Naive B cell (primary cell): ENCODE measurements at regions not wholly inside any gene's neighbourhood (a gene's known extent, or its start where the extent isn't known, plus 50 kb on each side); places are given as distances from the start of the nearest gene placed in this dataset.
A peak's percentile ranks its signal among the peaks of the same experiment; 100 is the strongest.

ENCODE experiments used
- ATAC-seq, 2 donors: fragments of 150-1000 bp; cut with Tn5 transposase; 2 replicates each; pipeline ENCODE4 v1.10.0; 2021; ENCODE audit warnings: low read depth in 2 of 2, mild to moderate bottlenecking in 2 of 2, moderate library complexity in 2 of 2
- DNase-seq: peaks from one replicate; pipeline ENCODE4 v3.0.0; 2022
- H3K27ac Mint-ChIP-seq, 6 donors: one replicate each; pipeline ENCODE4 v1.8.0; 2020 to 2022; ENCODE audit warnings: mild to moderate bottlenecking in 6 of 6, mixed read lengths in 6 of 6, moderate library complexity in 5 of 6, inconsistent platforms in 2 of 6
- H3K27me3 Mint-ChIP-seq, 3 donors: one replicate each; pipeline ENCODE4 v1.8.0; 2021 to 2022; ENCODE audit warnings: mixed read lengths in 3 of 3, mild to moderate bottlenecking in 1 of 3
- H3K36me3 Mint-ChIP-seq, 2 donors: one replicate each; pipeline ENCODE4 v1.8.0; 2020 to 2022; ENCODE audit warnings: mixed read lengths in 2 of 2, inconsistent platforms in 1 of 2, mild to moderate bottlenecking in 1 of 2
- H3K4me1 Mint-ChIP-seq, 3 donors: one replicate each; pipeline ENCODE4 v1.8.0; 2020 to 2022; ENCODE audit warnings: mixed read lengths in 3 of 3, inconsistent platforms in 1 of 3, mild to moderate bottlenecking in 1 of 3, moderate library complexity in 1 of 3
- H3K4me3 Mint-ChIP-seq, 8 donors: one replicate each; pipeline ENCODE4 v1.8.0; 2020 to 2022; ENCODE audit warnings: mild to moderate bottlenecking in 8 of 8, mixed read lengths in 8 of 8, moderate library complexity in 8 of 8, inconsistent platforms in 2 of 8
- H3K9me3 Mint-ChIP-seq, 7 donors: one replicate each; pipeline ENCODE4 v1.8.0; 2020 to 2022; ENCODE audit warnings: mixed read lengths in 7 of 7, mild to moderate bottlenecking in 5 of 7, inconsistent platforms in 2 of 7, moderate library complexity in 1 of 7

DNA sequence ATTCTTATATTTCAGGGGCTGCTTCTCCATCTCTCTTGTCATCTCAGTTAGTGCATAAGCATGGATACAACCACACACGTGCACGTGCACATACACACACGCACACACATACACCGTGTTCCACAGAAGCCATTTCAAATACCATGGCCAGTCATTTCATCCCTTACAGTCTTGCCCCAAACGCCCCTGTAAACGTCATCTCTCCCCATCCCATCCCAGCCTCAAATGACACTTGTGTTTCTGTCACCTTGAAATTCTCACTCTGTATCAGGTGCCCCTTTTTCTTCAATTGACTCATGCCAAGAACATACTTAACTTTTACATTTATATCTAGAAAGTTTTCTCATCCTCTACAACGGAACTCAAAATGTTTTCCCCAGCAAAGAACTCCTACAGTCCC, 220.5 kb downstream of the IRS2 start:
- no peak for ATAC-seq
- peaks cover 2 to 10% (median 3%) of the 10 kb centered on the region in 3 donors for H3K4me1 Mint-ChIP-seq
- no peak overlapping the region for H3K27ac Mint-ChIP-seq
- H3K36me3 Mint-ChIP-seq = no peaks in the 10 kb centered on the region
- H3K9me3 Mint-ChIP-seq = peaks cover 0 to 5% (median 2%) of the 10 kb centered on the region in 7 donors
- H3K4me3 Mint-ChIP-seq = no peak overlapping the region
- DNase-seq = no peak
- peaks cover 0 to 4% (median 0%) of the 10 kb centered on the region in 3 donors for H3K27me3 Mint-ChIP-seq

DNA sequence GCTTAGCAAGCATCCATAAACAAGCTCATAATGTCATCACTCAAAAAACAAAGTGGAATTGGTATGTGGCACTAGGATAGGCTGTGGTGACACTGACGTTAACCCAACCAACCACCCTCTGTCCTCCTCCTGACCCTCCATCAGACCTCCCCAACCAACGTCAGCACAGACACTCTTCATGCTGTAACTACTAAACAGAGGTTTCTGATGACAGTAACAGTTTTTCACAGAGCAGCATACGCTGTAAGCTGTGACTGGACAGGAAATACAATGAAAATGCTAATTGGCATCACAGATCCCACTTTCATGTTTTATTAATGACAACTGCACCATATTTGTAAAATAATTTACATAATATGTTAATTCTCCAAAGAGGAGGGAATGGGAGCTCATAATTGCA, 238.0 kb downstream of the IRS2 start:
- H3K27me3 Mint-ChIP-seq = peaks cover 0 to 12% (median 11%) of the 10 kb centered on the region in 3 donors
- H3K4me3 Mint-ChIP-seq = no peak overlapping the region
- DNase-seq (no peak), ATAC-seq (no peak)
- peaks cover 0 to 7% (median 0%) of the 10 kb centered on the region in 7 donors for H3K9me3 Mint-ChIP-seq
- no peaks in the 10 kb centered on the region for H3K36me3 Mint-ChIP-seq
- H3K27ac Mint-ChIP-seq = peak overlapping the region in 1 of 6 donors; percentile 22
- H3K4me1 Mint-ChIP-seq = no peaks in the 10 kb centered on the region

DNA sequence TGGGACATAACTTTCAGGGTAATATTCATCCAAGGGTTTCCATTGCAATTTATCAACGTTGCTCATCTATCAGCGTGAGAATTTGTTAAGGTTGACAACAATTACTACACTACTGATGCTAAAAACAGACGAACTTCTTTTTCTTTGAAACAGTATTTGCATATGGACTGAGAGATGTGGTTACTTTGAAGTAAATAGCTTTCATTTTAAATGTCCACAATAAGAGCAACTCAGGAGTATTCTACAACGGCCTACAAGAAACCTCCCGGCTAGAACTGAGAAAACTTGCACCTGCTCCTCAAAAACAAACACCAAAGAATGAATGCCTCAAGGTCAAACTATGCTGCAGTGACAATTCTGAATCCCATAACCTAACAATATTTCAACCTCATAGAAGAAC, 238.4 kb downstream of the IRS2 start:
- DNase-seq = no peak
- no peaks in the 10 kb centered on the region for H3K4me1 Mint-ChIP-seq
- no peak overlapping the region for H3K4me3 Mint-ChIP-seq
- peak overlapping the region in 1 of 6 donors; percentile 9 for H3K27ac Mint-ChIP-seq
- no peaks in the 10 kb centered on the region for H3K36me3 Mint-ChIP-seq
- no peak for ATAC-seq
- peaks cover 0 to 7% (median 0%) of the 10 kb centered on the region in 7 donors for H3K9me3 Mint-ChIP-seq
- H3K27me3 Mint-ChIP-seq = peaks cover 3 to 11% (median 7%) of the 10 kb centered on the region in 3 donors

DNA sequence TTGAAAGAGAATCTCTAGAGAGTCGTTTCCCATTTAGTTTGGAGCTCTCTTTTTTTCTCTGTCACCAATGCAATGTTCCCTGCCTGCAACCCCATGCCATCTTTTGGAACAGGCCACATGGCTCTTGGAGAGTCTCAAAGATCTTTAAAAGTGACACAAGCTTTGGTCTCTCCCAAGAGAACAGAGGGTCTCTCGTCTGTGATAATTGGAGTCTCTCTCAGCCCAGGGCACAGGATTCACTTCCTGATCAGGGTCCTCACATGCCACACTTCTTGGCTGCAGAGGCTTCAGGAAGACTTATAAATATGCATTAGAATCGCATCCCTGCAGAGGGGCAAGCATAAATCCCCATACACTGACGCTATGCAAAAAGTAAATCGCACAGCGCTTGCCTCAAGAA, 240.5 kb downstream of the IRS2 start:
- DNase-seq (no peak), ATAC-seq (no peak)
- Mint-ChIP-seq H3K27me3 (peaks cover 6 to 13% (median 11%) of the 10 kb centered on the region in 3 donors), H3K27ac (no peak overlapping the region), H3K4me1 (no peaks in the 10 kb centered on the region), H3K36me3 (no peaks in the 10 kb centered on the region), H3K9me3 (peaks cover 0 to 7% (median 0%) of the 10 kb centered on the region in 7 donors), H3K4me3 (no peak overlapping the region)

DNA sequence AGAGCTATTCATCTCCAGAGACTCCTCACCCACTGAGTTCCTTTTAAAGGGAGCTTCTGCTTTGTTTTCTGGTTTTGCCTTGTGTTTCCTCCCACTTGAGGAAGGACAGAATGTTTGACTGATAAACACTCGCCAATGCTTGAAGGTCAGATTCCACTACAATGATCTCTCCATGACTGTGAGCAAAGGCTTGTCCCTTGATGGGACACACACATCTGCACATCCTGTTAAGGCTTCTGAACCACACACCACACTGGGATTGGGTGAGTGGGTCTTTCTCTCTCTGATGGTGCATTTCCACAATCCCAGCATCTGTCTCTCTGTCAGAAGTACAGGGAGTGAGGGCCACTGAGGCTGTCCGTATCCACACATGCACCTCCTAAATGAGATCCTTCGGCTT, 245.3 kb downstream of the IRS2 start:
- Mint-ChIP-seq H3K9me3 (peaks cover 0 to 11% (median 0%) of the 10 kb centered on the region in 7 donors), H3K27ac (no peak overlapping the region), H3K4me3 (no peak overlapping the region), H3K36me3 (no peaks in the 10 kb centered on the region), H3K27me3 (peaks cover 12 to 19% (median 13%) of the 10 kb centered on the region in 3 donors), H3K4me1 (no peaks in the 10 kb centered on the region)
- ATAC-seq (no peak), DNase-seq (no peak)

DNA sequence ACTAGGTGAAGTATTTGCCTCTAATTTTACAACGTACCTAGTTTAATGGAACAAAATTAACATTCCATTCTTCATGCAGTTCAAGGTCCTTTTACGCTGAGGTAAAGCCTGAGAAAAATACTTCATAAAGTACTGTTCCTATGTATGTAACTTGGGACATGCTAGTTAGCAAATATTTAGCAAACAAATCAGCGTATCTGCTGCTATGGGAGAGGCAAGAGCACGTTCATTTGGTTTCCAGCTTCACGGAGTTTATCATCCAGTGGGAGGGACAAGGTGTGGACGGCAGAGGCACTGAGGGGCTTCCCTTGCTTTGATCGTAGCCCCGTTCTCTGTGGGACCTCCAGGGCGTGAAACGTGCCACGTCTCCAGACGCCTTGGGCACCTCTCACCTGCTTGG, 248.8 kb downstream of the IRS2 start:
- ATAC-seq = no peak
- H3K4me3 Mint-ChIP-seq = no peak overlapping the region
- no peaks in the 10 kb centered on the region for H3K4me1 Mint-ChIP-seq
- peaks cover 12 to 25% (median 19%) of the 10 kb centered on the region in 3 donors for H3K27me3 Mint-ChIP-seq
- peaks cover 0 to 7% of the 10 kb centered on the region in 2 donors for H3K36me3 Mint-ChIP-seq
- peaks cover 0 to 18% (median 3%) of the 10 kb centered on the region in 7 donors for H3K9me3 Mint-ChIP-seq
- no peak for DNase-seq
- no peak overlapping the region for H3K27ac Mint-ChIP-seq

DNA sequence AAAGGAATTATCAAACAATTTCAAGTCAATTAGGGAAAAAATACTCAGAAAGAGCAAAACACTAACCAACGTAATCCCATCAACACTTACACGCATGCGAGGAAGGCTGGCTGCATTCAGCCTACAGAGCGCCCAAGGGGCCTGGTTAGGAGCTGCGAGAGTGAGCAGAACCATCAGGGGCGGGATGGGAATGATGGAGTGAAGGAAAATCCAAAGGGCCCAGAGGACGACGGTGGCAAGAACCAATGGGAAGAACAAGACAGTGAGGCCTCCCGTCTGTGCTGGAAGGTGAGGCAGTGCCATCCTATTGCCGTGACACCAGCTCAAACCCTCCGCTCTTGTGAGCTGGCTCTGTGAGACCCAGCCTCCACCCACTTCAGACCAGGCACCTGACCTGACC, 253.0 kb downstream of the IRS2 start:
- Mint-ChIP-seq H3K36me3 (peaks cover 0 to 7% of the 10 kb centered on the region in 2 donors), H3K4me1 (no peaks in the 10 kb centered on the region), H3K27me3 (peaks cover 5 to 26% (median 10%) of the 10 kb centered on the region in 3 donors), H3K27ac (peak overlapping the region in 1 of 6 donors; percentile 42), H3K4me3 (no peak overlapping the region), H3K9me3 (peaks cover 0 to 18% (median 4%) of the 10 kb centered on the region in 7 donors)
- ATAC-seq (no peak), DNase-seq (no peak)

DNA sequence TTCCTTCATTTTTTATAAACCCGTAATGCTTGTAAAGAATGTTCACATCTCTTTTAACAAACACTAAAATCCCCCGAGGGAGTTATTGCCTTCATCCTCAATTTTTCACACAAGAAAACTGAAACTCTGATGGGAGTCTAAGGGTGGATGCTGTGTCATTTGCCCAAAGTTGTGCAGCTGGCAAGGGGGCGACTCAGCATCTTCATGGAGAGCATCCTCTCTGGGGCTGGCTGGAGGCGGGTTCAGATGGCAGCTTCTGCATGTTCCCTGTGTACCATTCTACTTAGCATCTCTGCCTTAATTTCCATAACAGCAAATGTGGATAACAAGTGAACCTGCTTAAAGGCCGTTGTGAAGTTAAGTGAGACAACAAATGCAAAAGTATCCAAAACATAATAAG, 256.4 kb downstream of the IRS2 start:
- no peak overlapping the region for H3K27ac Mint-ChIP-seq
- H3K27me3 Mint-ChIP-seq = peaks cover 1 to 27% (median 4%) of the 10 kb centered on the region in 3 donors
- ATAC-seq (no peak), DNase-seq (no peak)
- peaks cover 0 to 8% (median 3%) of the 10 kb centered on the region in 7 donors for H3K9me3 Mint-ChIP-seq
- H3K36me3 Mint-ChIP-seq = no peaks in the 10 kb centered on the region
- H3K4me3 Mint-ChIP-seq = no peak overlapping the region
- H3K4me1 Mint-ChIP-seq = no peaks in the 10 kb centered on the region

DNA sequence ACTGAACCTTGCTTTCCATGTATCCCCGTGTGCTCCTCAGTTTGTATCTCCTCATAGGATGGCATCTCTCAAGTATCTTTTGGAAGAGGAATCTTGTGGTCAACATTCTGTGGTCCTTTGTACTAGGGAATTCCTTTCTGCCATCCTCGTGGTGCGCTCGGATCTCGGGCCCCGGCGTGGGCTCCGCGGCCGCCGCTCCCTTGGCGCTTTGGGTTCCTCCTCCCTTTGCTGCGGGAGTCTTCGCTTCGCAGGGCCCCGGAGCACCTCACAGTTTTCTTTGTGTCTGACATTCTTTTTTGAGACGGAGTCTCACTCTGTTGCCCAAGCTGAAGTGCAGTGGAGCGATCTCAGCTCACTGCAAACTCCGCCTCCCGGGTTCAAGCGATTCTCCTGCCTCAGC, 264.7 kb downstream of the IRS2 start:
- ATAC-seq = no peak

DNA sequence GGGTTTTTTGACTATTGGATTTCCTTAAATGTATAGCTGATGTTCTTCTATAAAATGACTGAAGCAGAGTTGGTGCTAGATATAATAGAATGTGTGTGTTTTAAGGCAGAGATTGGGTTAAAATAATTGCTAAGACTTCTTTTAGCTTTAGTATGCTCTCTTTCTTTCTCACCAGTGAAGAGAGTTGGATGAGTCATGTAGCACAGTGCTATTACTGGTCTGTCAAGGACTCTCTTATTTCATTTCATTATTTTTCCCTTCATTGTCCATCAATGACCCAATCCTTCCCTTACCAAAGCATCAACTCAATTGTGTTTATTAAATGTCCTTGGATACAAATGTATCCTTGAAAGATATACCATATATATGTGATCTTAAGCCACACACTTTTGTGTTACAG, 268.9 kb downstream of the IRS2 start:
- peaks cover 0 to 4% (median 0%) of the 10 kb centered on the region in 7 donors for H3K9me3 Mint-ChIP-seq
- no peak overlapping the region for H3K27ac Mint-ChIP-seq
- peaks cover 0 to 5% (median 4%) of the 10 kb centered on the region in 3 donors for H3K27me3 Mint-ChIP-seq
- H3K36me3 Mint-ChIP-seq = no peaks in the 10 kb centered on the region
- no peak overlapping the region for H3K4me3 Mint-ChIP-seq
- no peaks in the 10 kb centered on the region for H3K4me1 Mint-ChIP-seq
- DNase-seq (no peak), ATAC-seq (no peak)

More for the DNA sequence above, 264.7 kb downstream of the IRS2 start:
- Mint-ChIP-seq H3K36me3 (no peaks in the 10 kb centered on the region), H3K9me3 (no peaks in the 10 kb centered on the region), H3K4me1 (no peaks in the 10 kb centered on the region), H3K27me3 (peaks cover 0 to 5% (median 0%) of the 10 kb centered on the region in 3 donors), H3K27ac (no peak overlapping the region), H3K4me3 (no peak overlapping the region)
- no peak for DNase-seq

DNA sequence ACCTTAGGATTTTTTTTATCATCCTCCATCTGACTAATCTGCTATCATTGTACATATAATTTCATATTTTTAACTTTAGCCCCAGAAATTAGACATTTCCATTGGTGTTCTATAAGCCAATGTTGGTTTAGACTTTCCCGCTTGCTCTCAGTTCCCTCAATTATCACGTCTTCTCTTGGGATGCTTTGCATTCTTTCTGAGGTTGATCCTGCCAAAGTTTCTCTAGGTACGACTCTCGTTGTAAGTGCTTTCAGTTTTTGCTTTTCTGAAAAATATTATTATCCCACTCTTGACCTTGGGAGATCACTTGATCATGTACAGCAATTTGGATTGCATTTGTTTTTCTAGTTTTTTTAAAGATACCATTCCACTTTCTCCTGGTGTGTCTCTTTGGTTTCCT, 270.2 kb downstream of the IRS2 start:
- Mint-ChIP-seq H3K27ac (no peak overlapping the region), H3K36me3 (no peaks in the 10 kb centered on the region), H3K4me1 (no peaks in the 10 kb centered on the region), H3K9me3 (peaks cover 0 to 4% (median 0%) of the 10 kb centered on the region in 7 donors), H3K27me3 (peaks cover 0 to 5% (median 4%) of the 10 kb centered on the region in 3 donors), H3K4me3 (no peak overlapping the region)
- no peak for ATAC-seq
- no peak for DNase-seq

DNA sequence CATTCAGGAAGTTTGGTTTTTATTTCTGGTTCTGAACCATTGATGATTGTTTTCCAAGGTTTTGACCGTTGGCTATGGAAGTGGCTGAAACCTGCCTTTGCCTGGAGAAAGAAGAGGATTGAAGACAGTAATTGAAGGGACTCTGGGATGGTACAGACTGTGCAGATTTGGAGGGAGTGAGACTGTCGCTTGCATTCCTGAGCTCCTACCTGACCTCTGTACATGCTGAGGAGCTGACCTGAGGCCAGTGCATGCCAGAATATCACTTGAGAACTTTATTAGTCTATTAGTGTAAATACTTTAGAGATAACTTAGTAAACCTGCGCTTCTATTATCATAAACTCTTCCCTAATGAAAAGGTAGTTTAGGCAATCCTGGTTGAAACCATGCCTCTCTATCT, 276.4 kb downstream of the IRS2 start:
- H3K9me3 Mint-ChIP-seq = peaks cover 0 to 10% (median 4%) of the 10 kb centered on the region in 7 donors
- no peak overlapping the region for H3K27ac Mint-ChIP-seq
- ATAC-seq = no peak

DNA sequence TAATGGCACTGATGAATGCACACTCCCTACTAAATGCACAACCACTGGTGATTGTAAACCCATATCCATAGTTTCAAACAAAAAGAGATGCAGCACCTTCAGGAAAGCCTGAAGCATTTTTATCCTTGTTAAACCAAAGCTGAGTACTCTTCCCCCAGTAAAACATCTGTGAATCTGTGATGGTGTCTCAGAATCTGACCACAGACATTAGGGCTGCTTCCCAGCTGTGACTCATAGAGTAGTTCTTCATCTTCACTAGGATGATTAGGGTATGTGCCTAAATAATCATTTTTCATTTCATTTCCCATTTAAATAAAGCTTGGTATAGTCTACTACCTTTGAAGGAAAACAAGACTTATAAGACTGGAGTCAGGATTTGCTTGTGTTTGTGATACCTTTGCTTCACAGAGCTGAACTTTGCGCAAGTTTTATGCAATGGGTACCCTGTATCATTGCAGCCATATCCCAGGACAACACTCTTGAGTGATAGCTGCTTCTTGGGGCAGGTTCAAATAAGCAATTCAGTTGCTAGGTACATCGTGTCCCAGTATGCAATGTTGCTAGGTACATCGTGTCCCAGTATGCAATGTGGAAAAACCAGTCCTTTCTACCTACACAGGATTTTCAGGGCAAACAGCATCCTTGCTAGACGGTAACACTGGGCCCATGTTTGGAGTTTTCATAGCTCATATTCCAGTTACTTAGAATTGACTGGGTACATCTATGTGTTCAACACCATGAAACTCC, 277.1 kb downstream of the IRS2 start:
- ATAC-seq (no peak), DNase-seq (no peak)
- H3K9me3 Mint-ChIP-seq = peaks cover 0 to 11% (median 4%) of the 10 kb centered on the region in 7 donors
- no peak overlapping the region for H3K4me3 Mint-ChIP-seq
- no peak overlapping the region for H3K27ac Mint-ChIP-seq
- no peaks in the 10 kb centered on the region for H3K36me3 Mint-ChIP-seq
- no peaks in the 10 kb centered on the region for H3K4me1 Mint-ChIP-seq
- peaks cover 0 to 13% (median 5%) of the 10 kb centered on the region in 3 donors for H3K27me3 Mint-ChIP-seq

More for the DNA sequence above, 276.4 kb downstream of the IRS2 start:
- Mint-ChIP-seq H3K4me3 (no peak overlapping the region), H3K27me3 (peaks cover 0 to 13% (median 5%) of the 10 kb centered on the region in 3 donors), H3K4me1 (no peaks in the 10 kb centered on the region), H3K36me3 (no peaks in the 10 kb centered on the region)
- DNase-seq = no peak

DNA sequence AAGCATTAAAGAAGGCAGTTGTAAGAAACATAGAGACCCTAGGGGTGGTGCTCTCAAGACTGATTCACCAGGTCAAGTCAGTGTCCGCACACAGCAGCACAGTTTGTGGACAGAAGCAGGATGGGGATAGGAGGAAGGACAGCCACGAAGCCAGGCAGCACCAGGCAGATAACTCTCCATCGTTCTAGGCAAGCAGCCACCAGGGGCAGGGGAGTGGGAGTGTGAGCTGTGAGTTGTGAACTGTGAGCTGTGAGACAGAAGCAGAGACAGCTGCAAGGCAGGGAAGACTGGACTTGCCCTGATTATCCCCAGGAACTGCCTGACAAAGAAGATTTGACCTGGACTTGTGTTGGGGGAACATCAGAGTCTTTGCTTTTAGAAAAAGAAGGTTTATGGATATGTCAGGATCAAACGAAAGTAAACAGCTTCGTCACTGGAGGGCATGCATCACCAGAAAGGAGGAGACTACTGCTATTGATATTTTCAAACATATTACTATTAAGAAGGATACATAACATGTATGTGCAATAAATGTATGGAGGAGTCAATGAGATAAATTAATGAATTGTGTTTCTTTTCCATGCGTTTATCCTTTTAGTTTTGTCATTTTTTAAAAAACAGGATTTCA, 286.1 kb downstream of the IRS2 start:
- DNase-seq (no peak), ATAC-seq (no peak)
- peaks cover 0 to 6% (median 0%) of the 10 kb centered on the region in 3 donors for H3K27me3 Mint-ChIP-seq
- H3K27ac Mint-ChIP-seq = no peak overlapping the region
- no peaks in the 10 kb centered on the region for H3K4me1 Mint-ChIP-seq
- no peak overlapping the region for H3K4me3 Mint-ChIP-seq
- H3K36me3 Mint-ChIP-seq = no peaks in the 10 kb centered on the region
- peaks cover 4 to 16% (median 7%) of the 10 kb centered on the region in 7 donors for H3K9me3 Mint-ChIP-seq
